DND-41 (cell line): ENCODE measurements at regions not wholly inside any gene's neighbourhood (a gene's known extent, or its start where the extent isn't known, plus 50 kb on each side); places are given as distances from the start of the nearest gene placed in this dataset.

Experiments
- CTCF ChIP-seq: IDR thresholded peaks from 2 replicates; pipeline ENCODE4 v1.5.1; 2012; ENCODE audit warnings: borderline replicate concordance, low read length, moderate library complexity, mild to moderate bottlenecking; ENCODE audit not compliant: poor library complexity, severe bottlenecking; ENCODE audit errors: extremely low read depth
- EZH2 ChIP-seq: IDR thresholded peaks from 3 replicates; pipeline ENCODE4 v1.6.1; 2012; ENCODE audit warnings: borderline replicate concordance, low read depth, mild to moderate bottlenecking, moderate library complexity, low read length, inconsistent platforms; ENCODE audit not compliant: severe bottlenecking

- TF ChIP-seq CTCF (no peak), EZH2 (no peak)
Observed at GRCh38 chr10:10118131-10118530, 899.5 kb upstream of the CELF2 start.
